Endothelial cell of umbilical vein (primary cell): ENCODE measurements at regions not wholly inside any gene's neighbourhood (a gene's known extent, or its start where the extent isn't known, plus 50 kb on each side); places are given as distances from the start of the nearest gene placed in this dataset.

Source experiments
- BruUV-seq: library from RNA; stranded (reverse); fragments of 400-500 nt; replicated peaks from 2 replicates; lab custom pipeline; 2021; lab: Mats Ljungman, UMichigan
- CTCF ChIA-PET: fragments of 300-600, 350-600 bp; sonication (Branson Sonifier 250); formaldehyde crosslinking; loops from one replicate; lab custom pipeline; 2021; ENCODE audit warnings: antibody characterized with exemption, inconsistent platforms; lab: Charles Lee
- POLR2A ChIA-PET: fragments of 300-600, 350-600 bp; sonication (Branson Sonifier 250); formaldehyde crosslinking; loops from one replicate; lab custom pipeline; 2021; ENCODE audit warnings: antibody characterized with exemption, inconsistent platforms; lab: Charles Lee
- DNase-seq: peaks from one replicate; pipeline ENCODE4 v3.0.0-alpha.2; 2011; ENCODE audit warnings: low read depth, low spot score
- FAIRE-seq: peaks from 2 replicates; lab custom pipeline; 2011; peaks lifted over from hg19 to GRCh38; lab: Jason Lieb, UNC
- H2AFZ ChIP-seq: 2 replicates; pipeline ENCODE4 v1.6.0; 2012; ENCODE audit warnings: low read depth, low read length, control low read depth, inconsistent platforms
- H3K27ac ChIP-seq: 2 replicates; pipeline ENCODE4 v1.5.1; 2011; ENCODE audit warnings: low read depth, mild to moderate bottlenecking, control low read depth, low read length, moderate library complexity; ENCODE audit not compliant: insufficient read depth
- H3K27me3 ChIP-seq, 2 experiments: 2 replicates each; pipeline versions ENCODE4 v1.6.0 to v1.6.1; 2011; ENCODE audit warnings: low read length in 2 of 2, mixed read lengths in 1 of 2; ENCODE audit not compliant: control insufficient read depth in 2 of 2, insufficient read depth in 2 of 2
- H3K36me3 ChIP-seq, 2 experiments: 2 replicates in 1 of 2; 3 replicates in 1 of 2; pipeline ENCODE4 v1.5.1; 2011; ENCODE audit warnings: low read length in 2 of 2, mild to moderate bottlenecking in 1 of 2, moderate library complexity in 1 of 2; ENCODE audit not compliant: control insufficient read depth in 2 of 2, insufficient read depth in 2 of 2; ENCODE audit errors: extremely low read depth in 1 of 2
- H3K4me1 ChIP-seq: 3 replicates; pipeline ENCODE4 v1.5.1; 2011; ENCODE audit warnings: mild to moderate bottlenecking, low read length; ENCODE audit not compliant: control insufficient read depth, insufficient read depth; ENCODE audit errors: extremely low read depth
- H3K4me2 ChIP-seq: 2 replicates; pipeline ENCODE4 v1.6.1; 2011; ENCODE audit warnings: low read length, control low read depth, mixed read lengths; ENCODE audit not compliant: insufficient read depth
- H3K4me3 ChIP-seq, 3 experiments: fragments of 200-600 bp in 1 of 3; sonication (generic), shearing (Covaris generic) in 1 of 3; replicated peaks in 1 of 3; 2 replicates each; pipeline ENCODE4 v1.5.1; 2011 to 2016; ENCODE audit warnings: control low read depth in 3 of 3, low read length in 3 of 3, mild to moderate bottlenecking in 2 of 3, inconsistent platforms in 1 of 3, low read depth in 1 of 3, moderate library complexity in 1 of 3; ENCODE audit not compliant: insufficient read depth in 1 of 3
- H3K79me2 ChIP-seq: 2 replicates; pipeline ENCODE4 v1.6.0; 2012; ENCODE audit warnings: low read length, inconsistent platforms; ENCODE audit not compliant: control insufficient read depth, insufficient read depth
- H3K9ac ChIP-seq: replicated peaks from 2 replicates; pipeline ENCODE3; 2011; ENCODE audit warnings: low read length, control low read depth; ENCODE audit not compliant: insufficient read depth; ENCODE audit errors: extremely low read depth
- H3K9me1 ChIP-seq: replicated peaks from 3 replicates; pipeline ENCODE4 v1.6.0; 2011; ENCODE audit warnings: mild to moderate bottlenecking, low read length; ENCODE audit not compliant: control insufficient read depth, insufficient read depth; ENCODE audit errors: extremely low read depth
- H3K9me3 ChIP-seq: replicated peaks from 2 replicates; pipeline ENCODE4 v1.5.1; 2012; ENCODE audit warnings: low read length, inconsistent platforms; ENCODE audit not compliant: control insufficient read depth, insufficient read depth
- H4K20me1 ChIP-seq: replicated peaks from 2 replicates; pipeline ENCODE3; 2011; ENCODE audit warnings: mild to moderate bottlenecking, low read length; ENCODE audit not compliant: control insufficient read depth, insufficient read depth; ENCODE audit errors: extremely low read depth
- CTCF ChIP-seq, 2 donors: IDR thresholded peaks; 1 replicate in 1 of 2; 2 replicates in 1 of 2; pipeline ENCODE4 v1.5.1; 2011; ENCODE audit warnings: low read length in 2 of 2, mild to moderate bottlenecking in 2 of 2, moderate library complexity in 2 of 2, control low read depth in 1 of 2, inconsistent platforms in 1 of 2, low read depth in 1 of 2; ENCODE audit not compliant: insufficient read depth in 1 of 2; ENCODE audit errors: extremely low read depth in 1 of 2
- EZH2 ChIP-seq: IDR thresholded peaks from 2 replicates; pipeline ENCODE4 v1.6.1; 2012; ENCODE audit warnings: borderline replicate concordance, low read depth, mild to moderate bottlenecking, moderate library complexity, low read length, inconsistent platforms; ENCODE audit not compliant: severe bottlenecking
- GATA2 ChIP-seq: IDR thresholded peaks from 2 replicates; pipeline ENCODE4 v1.7.0; 2011; ENCODE audit warnings: low read depth, mild to moderate bottlenecking, moderate library complexity, mixed read lengths, low read length; ENCODE audit not compliant: insufficient read length, insufficient read depth
- JUN ChIP-seq: IDR thresholded peaks from 2 replicates; pipeline ENCODE4 v1.6.1; 2011; ENCODE audit warnings: borderline replicate concordance, low read depth; ENCODE audit not compliant: insufficient read length, insufficient read depth
- MAX ChIP-seq: IDR thresholded peaks from 2 replicates; pipeline ENCODE4 v1.6.1; 2011; ENCODE audit not compliant: insufficient read depth, insufficient read length
- POLR2A ChIP-seq: IDR thresholded peaks from 2 replicates; pipeline ENCODE4 v1.6.1; 2012; ENCODE audit warnings: low read depth, mild to moderate bottlenecking, control low read depth, low read length
- POLR2AphosphoS5 ChIP-seq: IDR thresholded peaks from 2 replicates; pipeline ENCODE4 v1.6.1; 2012; ENCODE audit warnings: low read depth, mild to moderate bottlenecking, control low read depth, low read length, moderate library complexity; ENCODE audit not compliant: insufficient read depth
- dilution Hi-C: fragments of 300-500 bp; cut with MboI; formaldehyde crosslinking; loops from one replicate; pipeline ENCODE4 v1.15.0; 2019; ENCODE audit warnings: low sequenced_read_pairs; ENCODE audit not compliant: extremely low pct_ligation_motif_present
- intact Hi-C: fragments of 100-400 bp; cut with micrococcal nuclease; formaldehyde crosslinking; loops from one replicate; pipeline ENCODE4 v1.10.0; 2022

GRCh38 chr20:53702617-53703016, 109.0 kb upstream of the ZNF217 start:
- no peak overlapping the region for H2AFZ ChIP-seq
- H3K36me3 ChIP-seq = no peaks in the 10 kb centered on the region
- no TSS peak for BruUV-seq
- H3K27me3 ChIP-seq = peaks cover 0 to 3% of the 10 kb centered on the region in 2 experiments
- H3K27ac ChIP-seq = no peak overlapping the region
- no peaks in the 10 kb centered on the region for H3K9me1 ChIP-seq
- H3K4me1 ChIP-seq = no peaks in the 10 kb centered on the region
- ChIA-PET CTCF (no interaction called here), POLR2A (no interaction called here)
- DNase-seq (no peak), FAIRE-seq (no peak)
- H4K20me1 ChIP-seq = no peaks in the 10 kb centered on the region
- intact Hi-C loops (no loop called here), dilution Hi-C loops (no loop called here)
- no peaks in the 10 kb centered on the region for H3K79me2 ChIP-seq
- TF ChIP-seq CTCF (IDR thresholded peaks at IDR 0.05; ENCODE audit: extremely low read depth in 1 of 2, insufficient read depth in 1 of 2, low read depth in 1 of 2, low read length in 2 of 2) (no peak), EZH2 (no peak), GATA2 (no peak)
- no peak overlapping the region for H3K9ac ChIP-seq
- H3K4me2 ChIP-seq = no peak overlapping the region
- H3K9me3 ChIP-seq = no peaks in the 10 kb centered on the region
- no peak overlapping the region for H3K4me3 ChIP-seq

- no TSS peak for BruUV-seq
- FAIRE-seq = no peak
Measured at GRCh38 chr20:53699906-53700305, 106.3 kb upstream of the ZNF217 start.

More at GRCh38 chr20:53699906-53700305, 106.3 kb upstream of the ZNF217 start:
- Histone ChIP-seq H3K4me1 (no peaks in the 10 kb centered on the region), H3K9ac (no peak overlapping the region), H3K27ac (no peak overlapping the region), H2AFZ (no peak overlapping the region), H3K9me1 (no peaks in the 10 kb centered on the region), H3K4me3 (no peak overlapping the region), H3K79me2 (no peaks in the 10 kb centered on the region), H3K27me3 (peaks cover 0 to 3% of the 10 kb centered on the region in 2 experiments), H4K20me1 (no peaks in the 10 kb centered on the region), H3K9me3 (no peaks in the 10 kb centered on the region), H3K4me2 (no peak overlapping the region), H3K36me3 (no peaks in the 10 kb centered on the region)
- intact Hi-C loops (no loop called here), dilution Hi-C loops (no loop called here)
- no peak for DNase-seq
- CTCF ChIA-PET = no interaction called here
- TF ChIP-seq GATA2 (no peak), POLR2A (no peak), POLR2AphosphoS5 (no peak), JUN (no peak), MAX (no peak)
- POLR2A ChIA-PET = no interaction called here
